Upper lobe of right lung (tissue), 1 donor: ENCODE measurements at regions not wholly inside any gene's neighbourhood (a gene's known extent, or its start where the extent isn't known, plus 50 kb on each side); places are given as distances from the start of the nearest gene placed in this dataset.

ENCODE experiments used
- ATAC-seq: fragments of 200-7000 bp; cut with Tn5 transposase; one replicate; pipeline ENCODE4 v1.9.1; 2020; ENCODE audit warnings: mild to moderate bottlenecking, moderate library complexity
- DNase-seq: peaks from one replicate; pipeline ENCODE4 v3.0.0-alpha.2; 2020
- H3K27ac ChIP-seq: fragments of 200-600 bp; one replicate; pipeline ENCODE4 v1.8.0; 2022
- H3K27me3 ChIP-seq: fragments of 200-600 bp; one replicate; pipeline ENCODE4 v1.8.0; 2022; ENCODE audit warnings: mild to moderate bottlenecking
- H3K36me3 ChIP-seq: fragments of 200-600 bp; one replicate; pipeline ENCODE4 v1.8.0; 2022
- H3K4me1 ChIP-seq: fragments of 200-600 bp; one replicate; pipeline ENCODE4 v1.8.0; 2022
- H3K4me3 ChIP-seq: fragments of 200-600 bp; one replicate; pipeline ENCODE4 v1.8.0; 2022; ENCODE audit warnings: mild to moderate bottlenecking
- H3K9me3 ChIP-seq: fragments of 200-600 bp; one replicate; pipeline ENCODE4 v1.8.0; 2022
- CTCF ChIP-seq: fragments of 200-600 bp; IDR thresholded peaks from one replicate; pipeline ENCODE4 v1.8.0; 2022; ENCODE audit warnings: antibody characterized with exemption
- intact Hi-C: fragments of 100-400 bp; cut with DNase I; formaldehyde crosslinking; loops from one replicate; pipeline ENCODE4 v1.11.0; 2022
- donor health status: DM: no; HTN: yes; CAD: no; lungs with severe emphysema.

GRCh38 chr10:131500892-131501291 lies 189.4 kb upstream of the TCERG1L start:
- DNase-seq: no peak
- Histone ChIP-seq H3K36me3 (no peaks in the 10 kb centered on the region), H3K27ac (no peak overlapping the region), H3K9me3 (peaks cover 12% of the 10 kb centered on the region), H3K4me3 (no peak overlapping the region), H3K4me1 (no peaks in the 10 kb centered on the region), H3K27me3 (no peaks in the 10 kb centered on the region)
- intact Hi-C loops: no loop called here
- TF ChIP-seq CTCF: no peak
- ATAC-seq: no peak

GRCh38 chr10:131503992-131504391 lies 192.5 kb upstream of the TCERG1L start:
- TF ChIP-seq CTCF: no peak
- intact Hi-C loops: no loop called here
- H3K27me3 ChIP-seq: no peaks in the 10 kb centered on the region
- H3K4me1 ChIP-seq: no peaks in the 10 kb centered on the region
- peaks cover 12% of the 10 kb centered on the region for H3K9me3 ChIP-seq
- DNase-seq: no peak
- ATAC-seq: no peak
- H3K36me3 ChIP-seq: no peaks in the 10 kb centered on the region
- H3K4me3 ChIP-seq: no peak overlapping the region
- H3K27ac ChIP-seq: no peak overlapping the region

GRCh38 chr10:131511391-131511790 lies 199.9 kb upstream of the TCERG1L start:
- no peak for ATAC-seq
- Histone ChIP-seq H3K27ac (no peak overlapping the region), H3K27me3 (no peaks in the 10 kb centered on the region), H3K9me3 (no peaks in the 10 kb centered on the region), H3K36me3 (no peaks in the 10 kb centered on the region), H3K4me1 (no peaks in the 10 kb centered on the region), H3K4me3 (no peak overlapping the region)
- no peak for DNase-seq
- intact Hi-C loops: no loop called here
- no peak for TF ChIP-seq CTCF

- H3K27me3 ChIP-seq: no peaks in the 10 kb centered on the region
- ATAC-seq (no peak), DNase-seq (no peak)
- H3K4me1 ChIP-seq: no peaks in the 10 kb centered on the region
- no peaks in the 10 kb centered on the region for H3K36me3 ChIP-seq
- no peak for TF ChIP-seq CTCF
- intact Hi-C loops: no loop called here
- no peaks in the 10 kb centered on the region for H3K9me3 ChIP-seq
- no peak overlapping the region for H3K4me3 ChIP-seq
- no peak overlapping the region for H3K27ac ChIP-seq
Measured at GRCh38 chr10:131512852-131513251, 201.3 kb upstream of the TCERG1L start.

GRCh38 chr10:131513445-131513844 lies 201.9 kb upstream of the TCERG1L start:
- intact Hi-C loops: no loop called here
- no peak for TF ChIP-seq CTCF
- ATAC-seq: no peak

GRCh38 chr10:131513901-131514300 lies 202.4 kb upstream of the TCERG1L start:
- Histone ChIP-seq H3K27ac (no peak overlapping the region), H3K4me3 (no peak overlapping the region), H3K36me3 (no peaks in the 10 kb centered on the region), H3K9me3 (no peaks in the 10 kb centered on the region), H3K27me3 (no peaks in the 10 kb centered on the region), H3K4me1 (no peaks in the 10 kb centered on the region)
- no peak for DNase-seq
- intact Hi-C loops: no loop called here
- no peak for ATAC-seq
- TF ChIP-seq CTCF: no peak

More at GRCh38 chr10:131513445-131513844, 201.9 kb upstream of the TCERG1L start:
- Histone ChIP-seq H3K27ac (no peak overlapping the region), H3K9me3 (no peaks in the 10 kb centered on the region), H3K4me3 (no peak overlapping the region), H3K27me3 (no peaks in the 10 kb centered on the region), H3K36me3 (no peaks in the 10 kb centered on the region), H3K4me1 (no peaks in the 10 kb centered on the region)
- DNase-seq: no peak
